Endodermal cell (in vitro differentiated cells): ENCODE measurements at regions not wholly inside any gene's neighbourhood (a gene's known extent, or its start where the extent isn't known, plus 50 kb on each side); places are given as distances from the start of the nearest gene placed in this dataset.

Source experiments
- DNase-seq: peaks from one replicate; pipeline ENCODE4 v3.0.0-alpha.2; 2017
- H3K27ac ChIP-seq: 2 replicates; pipeline ENCODE4 v1.5.1; 2013; ENCODE audit warnings: mild to moderate bottlenecking, low read depth, low read length, moderate library complexity
- H3K27me3 ChIP-seq: 2 replicates; pipeline ENCODE4 v1.6.1; 2013; ENCODE audit warnings: mild to moderate bottlenecking, low read length, moderate library complexity; ENCODE audit not compliant: insufficient read depth, control insufficient read depth, poor library complexity, severe bottlenecking
- H3K36me3 ChIP-seq: 2 replicates; pipeline ENCODE4 v1.7.0; 2013; ENCODE audit warnings: mild to moderate bottlenecking, low read length, moderate library complexity; ENCODE audit not compliant: control insufficient read depth, insufficient read depth
- H3K4me1 ChIP-seq: one replicate; pipeline ENCODE4 v1.7.0; 2013; ENCODE audit warnings: low read length; ENCODE audit not compliant: control insufficient read depth, insufficient read depth
- H3K4me3 ChIP-seq: 2 replicates; pipeline ENCODE4 v1.5.1; 2013; ENCODE audit warnings: mild to moderate bottlenecking, low read length, moderate library complexity
- H3K9ac ChIP-seq: 2 replicates; pipeline ENCODE4 v1.6.1; 2013; ENCODE audit warnings: mild to moderate bottlenecking, low read length, moderate library complexity; ENCODE audit not compliant: poor library complexity, severe bottlenecking; ENCODE audit errors: extremely low read depth
- H3K9me3 ChIP-seq: 2 replicates; pipeline ENCODE4 v1.6.1; 2013; ENCODE audit warnings: mild to moderate bottlenecking, low read length, moderate library complexity; ENCODE audit not compliant: control insufficient read depth
- H3K27ac Mint-ChIP-seq: 2 replicates; pipeline ENCODE4 v1.8.0; 2020; ENCODE audit warnings: mixed read lengths
- H3K27me3 Mint-ChIP-seq: 2 replicates; pipeline ENCODE4 v1.8.0; 2021; ENCODE audit warnings: mild to moderate bottlenecking, mixed read lengths; ENCODE audit not compliant: insufficient read depth
- H3K36me3 Mint-ChIP-seq: 2 replicates; pipeline ENCODE4 v1.8.0; 2020; ENCODE audit warnings: low read depth, mixed read lengths
- H3K4me1 Mint-ChIP-seq: 2 replicates; pipeline ENCODE4 v1.8.0; 2020; ENCODE audit warnings: mixed read lengths
- H3K4me3 Mint-ChIP-seq: 2 replicates; pipeline ENCODE4 v1.8.0; 2020; ENCODE audit warnings: mild to moderate bottlenecking, moderate library complexity, mixed read lengths
- H3K9me3 Mint-ChIP-seq: 2 replicates; pipeline ENCODE4 v1.8.0; 2020; ENCODE audit warnings: mild to moderate bottlenecking, mixed read lengths
- WGBS, 2 experiments: methylation state at CpG; one replicate each; pipeline versions ENCODE4 v1.1.5 to v1.1.7; 2013; ENCODE audit warnings: missing lambda C conversion rate in 2 of 2, mixed read lengths in 1 of 2; ENCODE audit not compliant: insufficient coverage in 1 of 2, insufficient read length in 1 of 2; 5-methylcytosine and 5-hydroxymethylcytosine counted together
- TF ChIP-seq, protein P1 (sequence below): fragments of 200-600 bp; sonication (generic); conservative IDR thresholded peaks from 2 replicates; pipeline ENCODE4 v1.5.0; 2021; ENCODE audit warnings: antibody characterized with exemption, mild to moderate bottlenecking

DNA sequence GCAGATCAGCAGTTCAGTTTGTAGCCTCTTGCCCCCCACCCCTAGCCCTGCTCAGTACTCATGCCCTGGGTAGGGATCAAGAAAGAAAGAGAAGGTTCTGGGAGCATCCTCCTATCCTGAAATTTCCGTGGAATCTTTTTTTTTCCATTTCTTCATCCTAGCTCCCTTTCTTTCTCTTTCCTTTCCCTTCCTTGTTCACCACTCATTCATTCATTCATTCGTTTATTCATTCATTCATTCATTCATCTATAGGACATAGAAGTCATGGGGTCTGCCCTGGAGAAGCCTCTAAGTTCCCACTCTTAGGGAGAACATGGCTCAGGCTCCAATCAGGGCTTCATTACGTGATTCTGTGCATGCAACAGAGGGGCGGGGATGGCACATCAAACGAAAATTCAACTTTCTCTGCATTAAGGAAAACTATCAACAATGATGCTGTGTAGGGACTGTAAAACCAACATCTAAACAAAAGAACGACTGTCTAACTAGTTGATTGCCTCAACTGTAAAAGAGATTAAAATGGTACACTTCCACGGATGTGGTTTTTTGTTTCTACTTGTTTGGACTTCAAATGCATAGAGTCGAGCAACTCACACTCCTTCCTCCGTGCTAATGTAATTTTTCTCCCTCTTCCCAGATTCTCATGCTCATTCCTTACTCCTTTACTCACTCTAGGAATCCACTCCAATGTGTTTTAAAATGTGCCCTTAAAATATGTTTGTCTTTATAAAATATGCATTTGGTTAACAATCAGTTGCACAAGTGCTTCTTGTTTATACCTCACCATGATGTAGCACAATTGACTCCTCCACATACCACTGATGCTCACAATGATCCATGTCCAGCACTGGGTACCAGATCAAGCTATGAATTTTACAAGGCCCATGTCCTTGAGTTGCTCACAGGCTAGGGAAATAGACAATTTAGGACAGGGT is 101.2 kb upstream of the SLC2A1 start:
- no peak overlapping the region for H3K27ac Mint-ChIP-seq
- WGBS, 2 experiments, result 81 to 87% methylated on average over 7 to 9 of the region's 9 CpGs
- TF ChIP-seq, protein P1, sequence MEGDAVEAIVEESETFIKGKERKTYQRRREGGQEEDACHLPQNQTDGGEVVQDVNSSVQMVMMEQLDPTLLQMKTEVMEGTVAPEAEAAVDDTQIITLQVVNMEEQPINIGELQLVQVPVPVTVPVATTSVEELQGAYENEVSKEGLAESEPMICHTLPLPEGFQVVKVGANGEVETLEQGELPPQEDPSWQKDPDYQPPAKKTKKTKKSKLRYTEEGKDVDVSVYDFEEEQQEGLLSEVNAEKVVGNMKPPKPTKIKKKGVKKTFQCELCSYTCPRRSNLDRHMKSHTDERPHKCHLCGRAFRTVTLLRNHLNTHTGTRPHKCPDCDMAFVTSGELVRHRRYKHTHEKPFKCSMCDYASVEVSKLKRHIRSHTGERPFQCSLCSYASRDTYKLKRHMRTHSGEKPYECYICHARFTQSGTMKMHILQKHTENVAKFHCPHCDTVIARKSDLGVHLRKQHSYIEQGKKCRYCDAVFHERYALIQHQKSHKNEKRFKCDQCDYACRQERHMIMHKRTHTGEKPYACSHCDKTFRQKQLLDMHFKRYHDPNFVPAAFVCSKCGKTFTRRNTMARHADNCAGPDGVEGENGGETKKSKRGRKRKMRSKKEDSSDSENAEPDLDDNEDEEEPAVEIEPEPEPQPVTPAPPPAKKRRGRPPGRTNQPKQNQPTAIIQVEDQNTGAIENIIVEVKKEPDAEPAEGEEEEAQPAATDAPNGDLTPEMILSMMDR, result no peak

DNA sequence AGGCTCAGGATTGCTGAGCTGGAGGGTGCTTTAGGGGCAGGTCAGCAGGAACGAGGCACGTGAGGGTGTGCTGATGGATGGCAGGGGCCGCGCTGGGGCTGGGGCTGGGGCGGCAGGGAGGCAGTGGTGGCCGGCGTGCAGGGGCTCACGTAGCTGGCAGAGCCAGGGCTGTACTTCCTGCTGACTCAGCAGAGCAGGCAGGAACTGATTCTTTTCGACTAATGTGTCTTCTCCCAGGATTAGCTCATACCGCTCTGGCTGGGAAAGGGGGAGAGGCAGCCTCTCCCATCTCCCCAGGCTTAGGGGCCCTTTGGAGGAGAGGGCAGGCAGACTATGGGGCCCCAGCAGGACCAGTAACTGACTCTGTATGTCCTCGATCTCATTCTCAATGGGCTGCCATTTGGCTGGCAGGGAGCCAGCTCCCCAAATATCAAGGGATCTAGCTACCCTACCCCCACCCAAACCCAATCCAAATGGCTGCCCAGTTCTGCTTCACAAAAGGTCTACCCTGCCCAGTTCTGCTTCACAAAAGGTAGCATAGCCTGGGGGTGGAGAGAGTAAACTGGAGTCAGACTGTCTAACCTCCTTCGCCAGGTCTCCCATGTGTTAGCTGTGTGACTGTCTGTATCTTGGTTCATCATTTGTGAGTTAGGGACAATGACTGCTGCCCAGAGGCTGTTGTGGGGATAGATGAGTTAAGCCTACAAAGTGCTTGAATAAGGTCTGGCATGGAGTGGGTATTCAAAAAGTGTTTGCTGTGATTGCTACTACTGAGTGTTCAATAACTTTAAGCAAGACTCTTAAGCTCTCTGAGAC is 100.1 kb upstream of the SLC2A1 start:
- no peak overlapping the region for H3K4me3 Mint-ChIP-seq
- TF ChIP-seq, protein P1, result no peak
- no peaks in the 10 kb centered on the region for H3K36me3 Mint-ChIP-seq
- peaks cover 29% of the 10 kb centered on the region for H3K4me1 Mint-ChIP-seq
- H3K9me3 Mint-ChIP-seq, result no peaks in the 10 kb centered on the region
- Histone ChIP-seq H3K27ac (no peak overlapping the region), H3K9ac (no peak overlapping the region), H3K36me3 (no peaks in the 10 kb centered on the region), H3K9me3 (no peaks in the 10 kb centered on the region), H3K4me1 (no peaks in the 10 kb centered on the region), H3K4me3 (no peak overlapping the region), H3K27me3 (no peaks in the 10 kb centered on the region)
- H3K27ac Mint-ChIP-seq, result no peak overlapping the region
- H3K27me3 Mint-ChIP-seq, result peaks cover 22% of the 10 kb centered on the region
- 44 to 56% methylated on average over 9 to 12 of the region's 12 CpGs for WGBS, 2 experiments
- DNase-seq, result peak; percentile 69

More for the DNA sequence above, 101.2 kb upstream of the SLC2A1 start:
- Histone ChIP-seq H3K27me3 (no peaks in the 10 kb centered on the region), H3K27ac (no peak overlapping the region), H3K4me3 (no peak overlapping the region), H3K4me1 (no peaks in the 10 kb centered on the region), H3K9me3 (no peaks in the 10 kb centered on the region), H3K9ac (no peak overlapping the region), H3K36me3 (no peaks in the 10 kb centered on the region)
- DNase-seq, result peak; percentile 17
- Mint-ChIP-seq H3K9me3 (no peaks in the 10 kb centered on the region), H3K36me3 (no peaks in the 10 kb centered on the region), H3K4me1 (peaks cover 27% of the 10 kb centered on the region), H3K4me3 (no peak overlapping the region), H3K27me3 (peaks cover 22% of the 10 kb centered on the region)

DNA sequence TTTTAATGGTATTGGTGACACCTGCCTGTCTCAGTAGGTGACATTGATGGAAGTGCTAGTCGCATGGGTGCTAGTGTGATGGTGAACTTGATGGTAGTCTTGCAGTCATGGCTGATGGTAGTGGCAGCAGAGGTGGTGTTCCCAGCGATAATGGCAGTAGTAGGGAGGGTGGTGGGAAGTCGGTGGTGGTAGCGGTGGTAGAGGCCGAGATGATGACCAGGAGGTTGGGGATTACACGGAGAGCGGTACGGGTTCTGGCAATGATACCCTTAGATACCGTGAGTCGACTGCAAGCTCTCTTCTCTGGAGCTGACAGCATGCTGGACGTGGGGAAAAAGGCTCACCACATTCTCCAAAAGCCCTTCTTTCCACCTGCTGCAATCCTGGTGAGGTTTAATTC is 99.4 kb upstream of the SLC2A1 start:
- H3K9ac ChIP-seq, result no peak overlapping the region
- H3K9me3 ChIP-seq, result no peaks in the 10 kb centered on the region
- no peak overlapping the region for H3K27ac Mint-ChIP-seq
- H3K36me3 Mint-ChIP-seq, result no peaks in the 10 kb centered on the region
- no peaks in the 10 kb centered on the region for H3K36me3 ChIP-seq
- peaks cover 36% of the 10 kb centered on the region for H3K4me1 Mint-ChIP-seq
- no peak overlapping the region for H3K27ac ChIP-seq
- no peak for DNase-seq
- H3K4me1 ChIP-seq, result peaks cover under 1% of the 10 kb centered on the region
- H3K27me3 ChIP-seq, result no peaks in the 10 kb centered on the region
- TF ChIP-seq, protein P1, result no peak
- H3K9me3 Mint-ChIP-seq, result no peaks in the 10 kb centered on the region
- H3K4me3 ChIP-seq, result no peak overlapping the region
- H3K27me3 Mint-ChIP-seq, result peaks cover 22% of the 10 kb centered on the region
- no peak overlapping the region for H3K4me3 Mint-ChIP-seq
- WGBS, 2 experiments, result 93 to 94% methylated on average over 7 to 11 of the region's 11 CpGs
